Testis (tissue), 2 donors: ENCODE measurements at regions not wholly inside any gene's neighbourhood (a gene's known extent, or its start where the extent isn't known, plus 50 kb on each side); places are given as distances from the start of the nearest gene placed in this dataset.
"Not testable (repeated sequence)": the region's sequence is repeated elsewhere in the genome, so short reads cannot be mapped to it uniquely, and the experiment has no call there.

Source experiments
- DNase-seq: peaks from one replicate; pipeline ENCODE4 v3.0.0-alpha.2; 2019
- H3K27ac ChIP-seq, 2 donors: fragments of 200-600 bp; sonication (generic); one replicate each; pipeline ENCODE4 v1.5.1; 2019
- H3K27me3 ChIP-seq: fragments of 200-600 bp; sonication (generic); one replicate; pipeline ENCODE4 v1.5.1; 2019
- H3K36me3 ChIP-seq: fragments of 200-600 bp; sonication (generic); one replicate; pipeline ENCODE4 v1.5.1; 2017; ENCODE audit warnings: low read depth; ENCODE audit errors: missing control alignments
- H3K4me1 ChIP-seq: fragments of 200-600 bp; sonication (generic); one replicate; pipeline ENCODE4 v1.5.1; 2019
- H3K4me3 ChIP-seq, 2 donors: fragments of 200-600 bp; sonication (generic); one replicate each; pipeline ENCODE4 v1.5.1; 2017 to 2019
- H3K9me3 ChIP-seq: fragments of 200-600 bp; sonication (generic); one replicate; pipeline ENCODE4 v1.5.1; 2017
- CTCF ChIP-seq, 3 experiments: fragments of 450-650 bp in 2 of 3; fragments of 200-600 bp in 1 of 3; sonication (generic) in 1 of 3; IDR thresholded peaks; one replicate each; pipeline ENCODE4 v1.5.1; 2016 to 2019; ENCODE audit warnings: antibody characterized with exemption in 3 of 3, mild to moderate bottlenecking in 2 of 3, moderate library complexity in 1 of 3
- POLR2A ChIP-seq: fragments of 450-650 bp; IDR thresholded peaks from one replicate; pipeline ENCODE4 v1.6.1; 2017; ENCODE audit warnings: antibody characterized with exemption, mild to moderate bottlenecking, moderate library complexity
- whole genome bisulfite sequencing, 2 donors: methylation state at CpG; one replicate each; pipeline ENCODE4 v1.1.5; 2018; 5-methylcytosine and 5-hydroxymethylcytosine counted together
- intact Hi-C: fragments of 100-400 bp; cut with DNase I; formaldehyde crosslinking; loops from one replicate; pipeline ENCODE4 v1.15.1; 2023; ENCODE audit warnings: low total_unique reads

DNA sequence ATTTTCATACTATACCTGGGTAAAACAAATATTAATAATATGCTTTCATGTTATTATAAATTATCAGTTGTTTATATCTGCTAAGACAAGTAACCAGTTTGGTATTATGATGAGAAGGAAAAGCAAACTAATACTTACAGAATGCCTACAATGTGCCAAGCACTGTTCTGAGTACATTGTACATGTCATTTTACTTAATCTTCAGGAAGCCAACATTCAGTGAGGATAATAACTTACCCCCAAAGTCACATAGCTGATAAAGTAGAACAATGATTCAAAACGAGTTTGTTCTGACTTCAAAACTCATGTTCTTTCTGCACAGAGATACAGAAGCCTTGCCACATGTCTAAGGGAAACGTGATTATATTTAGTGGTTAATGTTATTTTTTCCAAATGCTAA, 89.0 kb upstream of the DIO2 start:
- 49 to 55% methylated on average over 2 of the region's 2 CpGs for WGBS, 2 donors
- H3K27me3 ChIP-seq: no peaks in the 10 kb centered on the region
- H3K36me3 ChIP-seq: no peaks in the 10 kb centered on the region
- no peaks in the 10 kb centered on the region for H3K4me1 ChIP-seq
- no peak overlapping the region for H3K27ac ChIP-seq
- DNase-seq: no peak
- H3K9me3 ChIP-seq: no peaks in the 10 kb centered on the region
- no peak for TF ChIP-seq CTCF (IDR thresholded peaks at IDR 0.05)
- TF ChIP-seq POLR2A: no peak
- no peak overlapping the region for H3K4me3 ChIP-seq
- intact Hi-C loops: no loop called here

DNA sequence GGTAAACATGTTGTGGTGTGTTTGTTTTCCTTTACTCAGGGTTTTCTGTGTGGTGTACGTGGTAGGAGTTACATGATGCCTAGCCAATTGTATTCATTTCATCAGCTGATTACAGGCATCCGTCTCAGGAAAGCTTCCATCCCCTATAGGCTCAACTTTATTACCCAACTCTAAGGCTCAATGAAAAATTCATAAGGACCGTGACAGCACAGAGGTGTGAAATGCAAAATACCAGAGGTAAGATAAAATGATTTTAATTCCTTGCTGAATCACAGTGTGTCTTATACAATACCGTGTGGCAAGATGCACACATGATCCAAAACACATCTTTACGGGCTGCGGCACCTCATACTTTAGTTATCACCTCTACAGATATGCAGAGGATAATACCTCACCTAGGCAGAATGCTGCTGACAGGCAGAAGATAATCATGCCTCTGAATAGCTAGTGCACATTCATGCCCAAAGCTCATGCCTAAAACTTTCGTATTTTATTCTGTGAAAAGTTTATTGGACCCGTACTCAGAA, 87.2 kb upstream of the DIO2 start:
- no peak for DNase-seq
- Histone ChIP-seq H3K9me3 (no peaks in the 10 kb centered on the region), H3K4me3 (no peak overlapping the region), H3K4me1 (no peaks in the 10 kb centered on the region), H3K27me3 (no peaks in the 10 kb centered on the region), H3K27ac (no peak overlapping the region), H3K36me3 (no peaks in the 10 kb centered on the region)
- 88 to 90% methylated on average over 8 of the region's 8 CpGs for WGBS, 2 donors
- TF ChIP-seq CTCF (IDR thresholded peaks at IDR 0.05) (no peak), POLR2A (no peak)
- intact Hi-C loops: no loop called here

DNA sequence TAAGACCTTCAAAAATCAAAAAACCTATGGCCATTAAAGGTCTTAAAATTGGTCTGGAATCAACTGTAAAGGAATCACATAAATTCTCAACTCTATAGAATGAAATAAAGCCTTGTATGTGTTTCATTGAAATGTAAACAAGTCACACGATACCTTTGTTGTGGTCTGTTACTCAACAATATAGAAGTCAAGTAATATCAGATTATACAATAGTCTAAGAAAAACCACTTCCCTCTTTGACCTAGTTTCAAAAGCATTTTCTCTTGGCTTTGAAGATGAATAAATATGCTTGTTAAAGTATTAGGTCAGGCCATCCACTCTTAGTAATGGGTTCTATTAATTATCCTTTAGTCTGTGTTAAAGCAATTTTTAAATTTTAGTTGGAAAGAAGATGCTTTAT, 79.8 kb upstream of the DIO2 start:
- H3K4me1 ChIP-seq: no peaks in the 10 kb centered on the region
- H3K27me3 ChIP-seq: no peaks in the 10 kb centered on the region
- WGBS, 2 donors: 92 to 93% methylated on average over 1 of the region's 1 CpG
- DNase-seq: no peak
- no peaks in the 10 kb centered on the region for H3K9me3 ChIP-seq
- H3K36me3 ChIP-seq: no peaks in the 10 kb centered on the region
- intact Hi-C loops: no loop called here
- no peak overlapping the region for H3K27ac ChIP-seq
- H3K4me3 ChIP-seq: no peak overlapping the region
- TF ChIP-seq POLR2A (no peak), CTCF (IDR thresholded peaks at IDR 0.05) (no peak)

DNA sequence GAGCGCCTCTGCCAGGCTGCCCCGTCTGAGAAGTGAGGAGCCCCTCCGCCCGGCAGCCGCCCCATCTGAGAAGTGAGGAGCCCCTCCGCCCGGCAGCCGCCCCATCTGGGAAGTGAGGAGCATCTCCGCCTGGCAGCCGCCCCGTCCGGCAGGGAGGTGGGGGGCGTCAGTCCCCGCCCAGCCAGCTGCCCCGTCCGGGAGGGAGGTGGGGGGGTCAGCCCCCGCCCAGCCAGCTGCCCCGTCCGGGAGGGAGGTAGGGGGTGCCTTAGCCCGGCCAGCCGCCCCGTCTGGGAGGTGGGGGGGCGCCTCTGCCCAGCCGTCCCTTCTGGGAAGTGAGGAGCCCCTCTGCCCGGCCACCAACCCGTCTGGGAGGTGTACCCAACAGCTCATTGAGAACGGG, 75.4 kb upstream of the DIO2 start:
- H3K27me3 ChIP-seq, DNase-seq, H3K9me3 ChIP-seq, H3K4me3 ChIP-seq, H3K4me1 ChIP-seq, H3K27ac ChIP-seq, intact Hi-C loops, H3K36me3 ChIP-seq: not testable (repeated sequence)
- 78 to 82% methylated on average over 10 to 13 of the region's 27 CpGs for WGBS, 2 donors

DNA sequence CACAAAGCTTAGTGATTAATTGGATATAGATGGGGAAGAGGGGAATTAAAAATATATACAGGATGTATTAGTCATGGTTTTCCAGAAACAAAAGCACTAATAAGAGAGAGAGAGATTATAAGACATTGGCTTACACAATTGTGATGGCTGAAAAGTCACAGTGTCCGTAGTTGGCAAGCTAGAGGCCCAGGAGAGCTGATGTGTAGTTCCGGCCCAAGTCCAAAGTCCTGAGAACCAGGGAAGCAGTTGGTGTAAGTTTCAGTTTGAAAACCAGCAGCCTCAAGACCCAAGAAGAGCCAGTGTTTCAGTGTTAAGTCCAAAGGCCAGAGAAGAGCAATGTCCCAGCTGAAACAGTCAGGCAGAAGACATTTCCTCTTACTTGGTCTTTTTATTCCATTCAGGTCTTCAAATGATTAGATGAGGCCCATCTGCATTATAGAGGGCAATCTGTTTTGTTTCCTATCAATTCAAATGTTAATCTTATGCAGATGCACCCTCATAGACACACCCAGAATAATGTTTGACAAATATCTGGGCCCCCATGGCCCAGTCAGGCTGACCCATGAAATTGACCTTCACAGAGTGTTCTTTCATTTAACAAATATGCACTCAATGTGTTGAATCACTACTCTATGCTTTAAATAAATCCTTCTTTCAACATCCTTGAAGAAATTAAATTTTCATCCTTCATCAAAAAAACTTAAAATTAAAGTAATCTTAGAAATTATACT, 67.2 kb upstream of the DIO2 start:
- no peak overlapping the region for H3K4me3 ChIP-seq
- 68 to 88% methylated on average over 2 of the region's 2 CpGs for WGBS, 2 donors

More for the DNA sequence above, 67.2 kb upstream of the DIO2 start:
- H3K27me3 ChIP-seq: no peaks in the 10 kb centered on the region
- H3K9me3 ChIP-seq: no peaks in the 10 kb centered on the region
- H3K36me3 ChIP-seq: no peaks in the 10 kb centered on the region
- H3K4me1 ChIP-seq: no peaks in the 10 kb centered on the region
- DNase-seq: no peak
- no peak overlapping the region for H3K27ac ChIP-seq
- intact Hi-C loops: no loop called here
- TF ChIP-seq POLR2A (no peak), CTCF (IDR thresholded peaks at IDR 0.05) (no peak)
